ENCODE measurements at regions not wholly inside any gene's neighbourhood (a gene's known extent, or its start where the extent isn't known, plus 50 kb on each side); places are given as distances from the start of the nearest gene placed in this dataset.

DNA sequence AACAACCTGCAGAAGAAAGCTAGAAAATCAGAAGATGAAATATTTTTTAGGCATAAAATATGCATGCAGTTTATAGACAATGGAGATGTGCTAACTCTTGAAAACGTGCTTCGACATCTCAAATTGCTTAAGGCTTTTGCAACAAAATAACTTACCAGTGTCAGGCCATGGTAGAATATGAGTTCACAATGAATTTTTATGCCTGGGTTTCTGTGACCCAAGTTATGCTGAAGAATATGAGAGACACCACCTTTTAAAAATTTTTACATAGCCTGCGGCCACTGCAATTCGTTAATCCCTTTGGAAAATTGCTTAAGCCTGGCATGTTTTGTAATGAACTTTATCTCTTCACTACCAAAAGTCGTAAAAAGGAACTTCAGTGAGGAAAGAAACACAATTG is 170.1 kb upstream of the AKR1E2 start:
- no peak overlapping the region for H2AFZ ChIP-seq (ENCODE audit: low read depth, low read length)
- ATAC-seq (ENCODE audit: insufficient read depth, low read depth) (no peak), DNase-seq (no peak)
- no peak overlapping the region for H3K4me3 ChIP-seq (ENCODE audit: low read depth in 1 of 2, low read length in 2 of 2)
- TF ChIP-seq, protein P1, sequence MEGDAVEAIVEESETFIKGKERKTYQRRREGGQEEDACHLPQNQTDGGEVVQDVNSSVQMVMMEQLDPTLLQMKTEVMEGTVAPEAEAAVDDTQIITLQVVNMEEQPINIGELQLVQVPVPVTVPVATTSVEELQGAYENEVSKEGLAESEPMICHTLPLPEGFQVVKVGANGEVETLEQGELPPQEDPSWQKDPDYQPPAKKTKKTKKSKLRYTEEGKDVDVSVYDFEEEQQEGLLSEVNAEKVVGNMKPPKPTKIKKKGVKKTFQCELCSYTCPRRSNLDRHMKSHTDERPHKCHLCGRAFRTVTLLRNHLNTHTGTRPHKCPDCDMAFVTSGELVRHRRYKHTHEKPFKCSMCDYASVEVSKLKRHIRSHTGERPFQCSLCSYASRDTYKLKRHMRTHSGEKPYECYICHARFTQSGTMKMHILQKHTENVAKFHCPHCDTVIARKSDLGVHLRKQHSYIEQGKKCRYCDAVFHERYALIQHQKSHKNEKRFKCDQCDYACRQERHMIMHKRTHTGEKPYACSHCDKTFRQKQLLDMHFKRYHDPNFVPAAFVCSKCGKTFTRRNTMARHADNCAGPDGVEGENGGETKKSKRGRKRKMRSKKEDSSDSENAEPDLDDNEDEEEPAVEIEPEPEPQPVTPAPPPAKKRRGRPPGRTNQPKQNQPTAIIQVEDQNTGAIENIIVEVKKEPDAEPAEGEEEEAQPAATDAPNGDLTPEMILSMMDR (IDR thresholded peaks at IDR 0.05; ENCODE audit: borderline replicate concordance, extremely low read depth, low read length, poor library complexity, severe bottlenecking): no peak
- no peak for TF ChIP-seq EZH2 (IDR thresholded peaks at IDR 0.05; ENCODE audit: borderline replicate concordance, low read depth, low read length, severe bottlenecking)
- no peaks in the 10 kb centered on the region for H4K20me1 ChIP-seq (ENCODE audit: insufficient read depth, low read length)
- H3K79me2 ChIP-seq (ENCODE audit: insufficient read depth, low read length): no peaks in the 10 kb centered on the region
- no peaks in the 10 kb centered on the region for H3K27me3 ChIP-seq (ENCODE audit: insufficient read depth, low read length, poor library complexity)
- H3K36me3 ChIP-seq (ENCODE audit: insufficient read depth, low read length): no peaks in the 10 kb centered on the region
- no peak overlapping the region for H3K4me2 ChIP-seq (ENCODE audit: insufficient read depth, low read length)
- H3K27ac ChIP-seq (ENCODE audit: low read length): no peak overlapping the region
- peaks cover 16% of the 10 kb centered on the region for H3K4me1 ChIP-seq (ENCODE audit: insufficient read depth, low read length)
- no peaks in the 10 kb centered on the region for H3K9me3 ChIP-seq (ENCODE audit: insufficient read depth, low read length, severe bottlenecking)
- no peak overlapping the region for H3K9ac ChIP-seq (ENCODE audit: low read depth, low read length)

GRCh38 chr10:4655406-4655805 is 170.6 kb upstream of the AKR1E2 start:
- Histone ChIP-seq H3K27ac (ENCODE audit: low read length) (no peak overlapping the region), H3K79me2 (ENCODE audit: insufficient read depth, low read length) (no peaks in the 10 kb centered on the region), H2AFZ (ENCODE audit: low read depth, low read length) (no peak overlapping the region), H3K9me3 (ENCODE audit: insufficient read depth, low read length, severe bottlenecking) (no peaks in the 10 kb centered on the region), H3K36me3 (ENCODE audit: insufficient read depth, low read length) (no peaks in the 10 kb centered on the region), H3K4me3 (ENCODE audit: low read depth in 1 of 2, low read length in 2 of 2) (no peak overlapping the region), H3K4me2 (ENCODE audit: insufficient read depth, low read length) (no peak overlapping the region), H3K4me1 (ENCODE audit: insufficient read depth, low read length) (peaks cover 21% of the 10 kb centered on the region), H3K9ac (ENCODE audit: low read depth, low read length) (no peak overlapping the region), H4K20me1 (ENCODE audit: insufficient read depth, low read length) (no peaks in the 10 kb centered on the region), H3K27me3 (ENCODE audit: insufficient read depth, low read length, poor library complexity) (no peaks in the 10 kb centered on the region)
- ATAC-seq (ENCODE audit: insufficient read depth, low read depth) (no peak), DNase-seq (no peak)
- TF ChIP-seq, protein P1 (IDR thresholded peaks at IDR 0.05; ENCODE audit: borderline replicate concordance, extremely low read depth, low read length, poor library complexity, severe bottlenecking): no peak

DNA sequence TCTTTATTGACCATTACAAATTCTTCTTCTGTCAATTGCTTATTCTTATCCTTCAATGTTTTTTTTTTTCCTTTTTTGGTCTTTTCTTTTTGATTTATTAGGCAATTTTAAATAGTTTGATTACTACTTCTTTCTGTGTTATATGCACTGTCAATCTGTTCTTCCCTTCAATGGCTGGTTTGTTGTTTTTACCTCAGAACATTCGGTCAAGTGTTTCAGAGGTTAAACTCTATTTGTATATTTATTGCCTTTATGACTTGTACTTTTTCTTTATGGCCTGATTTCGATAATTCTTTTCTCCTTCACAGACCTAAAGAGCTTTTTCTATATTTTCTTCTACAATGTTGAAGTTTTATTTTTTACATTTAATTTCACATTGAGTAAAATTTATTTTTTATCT is 171.5 kb upstream of the AKR1E2 start:
- DNase-seq (no peak), ATAC-seq (ENCODE audit: insufficient read depth, low read depth) (no peak)
- H3K4me3 ChIP-seq (ENCODE audit: low read depth in 1 of 2, low read length in 2 of 2): no peak overlapping the region
- no peak overlapping the region for H3K27ac ChIP-seq (ENCODE audit: low read length)
- H3K9me3 ChIP-seq (ENCODE audit: insufficient read depth, low read length, severe bottlenecking): no peaks in the 10 kb centered on the region
- H3K9ac ChIP-seq (ENCODE audit: low read depth, low read length): no peak overlapping the region
- no peaks in the 10 kb centered on the region for H3K36me3 ChIP-seq (ENCODE audit: insufficient read depth, low read length)
- H3K79me2 ChIP-seq (ENCODE audit: insufficient read depth, low read length): no peaks in the 10 kb centered on the region
- no peak overlapping the region for H3K4me2 ChIP-seq (ENCODE audit: insufficient read depth, low read length)
- no peaks in the 10 kb centered on the region for H3K27me3 ChIP-seq (ENCODE audit: insufficient read depth, low read length, poor library complexity)
- no peak for TF ChIP-seq EZH2 (IDR thresholded peaks at IDR 0.05; ENCODE audit: borderline replicate concordance, low read depth, low read length, severe bottlenecking)
- TF ChIP-seq, protein P1 (IDR thresholded peaks at IDR 0.05; ENCODE audit: borderline replicate concordance, extremely low read depth, low read length, poor library complexity, severe bottlenecking): no peak
- no peaks in the 10 kb centered on the region for H4K20me1 ChIP-seq (ENCODE audit: insufficient read depth, low read length)
- no peak overlapping the region for H2AFZ ChIP-seq (ENCODE audit: low read depth, low read length)
- H3K4me1 ChIP-seq (ENCODE audit: insufficient read depth, low read length): peaks cover 30% of the 10 kb centered on the region

GRCh38 chr10:4653160-4653559 is 172.8 kb upstream of the AKR1E2 start:
- Histone ChIP-seq H3K4me3 (ENCODE audit: low read depth in 1 of 2, low read length in 2 of 2) (no peak overlapping the region), H3K27ac (ENCODE audit: low read length) (no peak overlapping the region), H3K27me3 (ENCODE audit: insufficient read depth, low read length, poor library complexity) (no peaks in the 10 kb centered on the region), H2AFZ (ENCODE audit: low read depth, low read length) (no peak overlapping the region), H3K79me2 (ENCODE audit: insufficient read depth, low read length) (no peaks in the 10 kb centered on the region), H3K9ac (ENCODE audit: low read depth, low read length) (no peak overlapping the region), H4K20me1 (ENCODE audit: insufficient read depth, low read length) (no peaks in the 10 kb centered on the region), H3K36me3 (ENCODE audit: insufficient read depth, low read length) (no peaks in the 10 kb centered on the region), H3K4me2 (ENCODE audit: insufficient read depth, low read length) (no peak overlapping the region), H3K9me3 (ENCODE audit: insufficient read depth, low read length, severe bottlenecking) (no peaks in the 10 kb centered on the region), H3K4me1 (ENCODE audit: insufficient read depth, low read length) (peaks cover 40% of the 10 kb centered on the region)
- ATAC-seq (ENCODE audit: insufficient read depth, low read depth): no peak
- TF ChIP-seq, protein P1 (IDR thresholded peaks at IDR 0.05; ENCODE audit: borderline replicate concordance, extremely low read depth, low read length, poor library complexity, severe bottlenecking): no peak
- no peak for TF ChIP-seq EZH2 (IDR thresholded peaks at IDR 0.05; ENCODE audit: borderline replicate concordance, low read depth, low read length, severe bottlenecking)
- no peak for DNase-seq

All from DND-41 (cell line).